ENCODE measurements at regions not wholly inside any gene's neighbourhood (a gene's known extent, or its start where the extent isn't known, plus 50 kb on each side); places are given as distances from the start of the nearest gene placed in this dataset.

DNA sequence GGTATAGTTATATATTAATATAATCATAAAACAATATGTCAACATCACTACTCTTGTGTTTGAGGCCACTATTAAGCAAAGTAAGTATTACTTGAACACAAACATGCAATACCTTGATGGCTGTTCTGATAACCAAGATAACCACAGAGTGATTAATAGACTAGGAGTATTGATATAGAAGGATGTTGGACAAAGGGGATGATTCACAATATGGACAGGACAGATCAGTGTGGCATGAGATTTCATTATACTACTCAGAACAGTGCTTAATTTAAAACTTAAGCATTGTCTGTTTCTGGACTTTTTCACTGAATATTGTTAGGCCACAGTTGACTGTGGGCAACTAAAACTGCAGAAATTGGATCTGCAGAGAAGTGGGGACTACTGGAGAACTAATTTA is 384.2 kb downstream of the SLITRK1 start:
- Mint-ChIP-seq H3K4me3 (no peak overlapping the region), H3K4me1 (no peaks in the 10 kb centered on the region), H3K27me3 (no peaks in the 10 kb centered on the region), H3K9me3 (ENCODE audit: insufficient read depth) (peaks cover 6% of the 10 kb centered on the region), H3K27ac (no peak overlapping the region)
- intact Hi-C loops (cut with micrococcal nuclease): no loop called here
- CTCF ChIA-PET: no interaction called here
- H3K4me3 ChIP-seq (ENCODE audit: control extremely low read depth in 1 of 5, extremely low read depth in 1 of 5, insufficient read depth in 1 of 5, low read depth in 2 of 5, low read length in 4 of 5): no peak overlapping the region
- no peaks in the 10 kb centered on the region for H3K27me3 ChIP-seq (replicated peaks in 1 of 4; ENCODE audit: control extremely low read depth in 1 of 4, control insufficient read depth in 3 of 4, insufficient read depth in 4 of 4, low read length in 3 of 4)
- POLR2A ChIA-PET: no interaction called here
- H3K36me3 ChIP-seq (replicated peaks in 1 of 2; ENCODE audit: control extremely low read depth in 1 of 2, control insufficient read depth in 1 of 2, extremely low read depth in 1 of 2, insufficient read depth in 2 of 2, low read length in 1 of 2): no peaks in the 10 kb centered on the region
- H4K20me1 ChIP-seq (ENCODE audit: control insufficient read depth, insufficient read depth, low read length, poor library complexity, severe bottlenecking): no peaks in the 10 kb centered on the region
- H2AFZ ChIP-seq (ENCODE audit: insufficient read depth, low read depth, low read length, poor library complexity, severe bottlenecking): no peak overlapping the region
- H3K27ac ChIP-seq (ENCODE audit: low read length in 2 of 2): no peak overlapping the region
- no peaks in the 10 kb centered on the region for H3K4me1 ChIP-seq (ENCODE audit: control insufficient read depth in 2 of 2, insufficient read depth in 2 of 2, low read length in 2 of 2)
- no peaks in the 10 kb centered on the region for H3K79me2 ChIP-seq (ENCODE audit: control insufficient read depth, insufficient read depth, low read length)
- no peak for DNase-seq
- no peak overlapping the region for H3K4me2 ChIP-seq (replicated peaks; ENCODE audit: low read depth, low read length, poor library complexity, severe bottlenecking)
- no peaks in the 10 kb centered on the region for H3K9me3 ChIP-seq (ENCODE audit: control extremely low read depth in 1 of 3, control insufficient read depth in 2 of 3, insufficient read depth in 1 of 3, low read length in 2 of 3)
- H3K9ac ChIP-seq (ENCODE audit: low read length): no peak overlapping the region
- TF ChIP-seq EZH2 (IDR thresholded peaks at IDR 0.05; ENCODE audit: borderline replicate concordance, insufficient read depth, low read depth, low read length, poor library complexity, severe bottlenecking): no peak
- TF ChIP-seq, protein P1, sequence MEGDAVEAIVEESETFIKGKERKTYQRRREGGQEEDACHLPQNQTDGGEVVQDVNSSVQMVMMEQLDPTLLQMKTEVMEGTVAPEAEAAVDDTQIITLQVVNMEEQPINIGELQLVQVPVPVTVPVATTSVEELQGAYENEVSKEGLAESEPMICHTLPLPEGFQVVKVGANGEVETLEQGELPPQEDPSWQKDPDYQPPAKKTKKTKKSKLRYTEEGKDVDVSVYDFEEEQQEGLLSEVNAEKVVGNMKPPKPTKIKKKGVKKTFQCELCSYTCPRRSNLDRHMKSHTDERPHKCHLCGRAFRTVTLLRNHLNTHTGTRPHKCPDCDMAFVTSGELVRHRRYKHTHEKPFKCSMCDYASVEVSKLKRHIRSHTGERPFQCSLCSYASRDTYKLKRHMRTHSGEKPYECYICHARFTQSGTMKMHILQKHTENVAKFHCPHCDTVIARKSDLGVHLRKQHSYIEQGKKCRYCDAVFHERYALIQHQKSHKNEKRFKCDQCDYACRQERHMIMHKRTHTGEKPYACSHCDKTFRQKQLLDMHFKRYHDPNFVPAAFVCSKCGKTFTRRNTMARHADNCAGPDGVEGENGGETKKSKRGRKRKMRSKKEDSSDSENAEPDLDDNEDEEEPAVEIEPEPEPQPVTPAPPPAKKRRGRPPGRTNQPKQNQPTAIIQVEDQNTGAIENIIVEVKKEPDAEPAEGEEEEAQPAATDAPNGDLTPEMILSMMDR (IDR thresholded peaks at IDR 0.05): no peak
- ATAC-seq (ENCODE audit: low read depth): no peak

DNA sequence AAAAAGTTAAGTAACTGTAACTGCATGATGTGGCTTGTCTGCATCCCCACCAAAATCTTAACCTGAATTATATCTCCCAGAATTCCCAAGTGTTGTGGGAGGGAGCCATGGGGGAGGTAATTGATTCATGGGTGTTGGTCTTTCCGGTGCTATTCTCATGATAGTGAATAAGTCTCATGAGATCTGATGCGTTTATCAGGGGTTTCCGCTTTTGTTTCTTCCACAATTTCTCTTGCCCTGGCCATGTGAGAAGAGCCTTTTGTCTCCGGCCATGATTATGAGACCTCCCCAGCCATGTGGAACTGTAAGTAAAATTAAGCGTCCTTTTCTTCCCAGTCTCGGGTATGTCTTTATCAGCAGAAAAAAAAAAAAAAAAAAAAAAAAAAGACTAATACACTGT is 385.8 kb downstream of the SLITRK1 start:
- ChIA-PET POLR2A (no interaction called here), CTCF (no interaction called here)
- DNase-seq: no peak
- Histone ChIP-seq H3K9ac (ENCODE audit: low read length) (no peak overlapping the region), H4K20me1 (ENCODE audit: control insufficient read depth, insufficient read depth, low read length, poor library complexity, severe bottlenecking) (no peaks in the 10 kb centered on the region), H2AFZ (ENCODE audit: insufficient read depth, low read depth, low read length, poor library complexity, severe bottlenecking) (no peak overlapping the region), H3K4me1 (ENCODE audit: control insufficient read depth in 2 of 2, insufficient read depth in 2 of 2, low read length in 2 of 2) (no peaks in the 10 kb centered on the region), H3K27ac (ENCODE audit: low read length in 2 of 2) (no peak overlapping the region), H3K4me2 (replicated peaks; ENCODE audit: low read depth, low read length, poor library complexity, severe bottlenecking) (no peak overlapping the region), H3K9me3 (ENCODE audit: control extremely low read depth in 1 of 3, control insufficient read depth in 2 of 3, insufficient read depth in 1 of 3, low read length in 2 of 3) (no peaks in the 10 kb centered on the region), H3K36me3 (replicated peaks in 1 of 2; ENCODE audit: control extremely low read depth in 1 of 2, control insufficient read depth in 1 of 2, extremely low read depth in 1 of 2, insufficient read depth in 2 of 2, low read length in 1 of 2) (no peaks in the 10 kb centered on the region), H3K79me2 (ENCODE audit: control insufficient read depth, insufficient read depth, low read length) (no peaks in the 10 kb centered on the region), H3K4me3 (ENCODE audit: control extremely low read depth in 1 of 5, extremely low read depth in 1 of 5, insufficient read depth in 1 of 5, low read depth in 2 of 5, low read length in 4 of 5) (no peak overlapping the region), H3K27me3 (replicated peaks in 1 of 4; ENCODE audit: control extremely low read depth in 1 of 4, control insufficient read depth in 3 of 4, insufficient read depth in 4 of 4, low read length in 3 of 4) (no peaks in the 10 kb centered on the region)
- 100% methylated on average over 2 of the region's 6 CpGs for WGBS (ENCODE audit: insufficient coverage)
- ATAC-seq (ENCODE audit: low read depth): no peak
- no peaks in the 10 kb centered on the region for H3K4me1 Mint-ChIP-seq
- no peak overlapping the region for H3K4me3 Mint-ChIP-seq
- no peak overlapping the region for H3K27ac Mint-ChIP-seq
- intact Hi-C loops (cut with micrococcal nuclease): no loop called here
- peaks cover 5% of the 10 kb centered on the region for H3K9me3 Mint-ChIP-seq (ENCODE audit: insufficient read depth)
- TF ChIP-seq, protein P1 (IDR thresholded peaks at IDR 0.05): no peak
- no peak for TF ChIP-seq EZH2 (IDR thresholded peaks at IDR 0.05; ENCODE audit: borderline replicate concordance, insufficient read depth, low read depth, low read length, poor library complexity, severe bottlenecking)
- no peaks in the 10 kb centered on the region for H3K27me3 Mint-ChIP-seq
